ENCODE measurements at regions not wholly inside any gene's neighbourhood (a gene's known extent, or its start where the extent isn't known, plus 50 kb on each side); places are given as distances from the start of the nearest gene placed in this dataset.

GRCh38 chr9:29656641-29657406 is 2083.5 kb upstream of the C9orf72 start:
- no peak for DNase-seq

- DNase-seq: no peak
These were observed 2084.5 kb upstream of the C9orf72 start for GRCh38 chr9:29657821-29658220.

GRCh38 chr9:29659014-29659413 is 2085.7 kb upstream of the C9orf72 start:
- DNase-seq: no peak

GRCh38 chr9:29659736-29660135 is 2086.5 kb upstream of the C9orf72 start:
- DNase-seq: no peak

GRCh38 chr9:29668732-29669131 is 2095.5 kb upstream of the C9orf72 start:
- DNase-seq: no peak

GRCh38 chr9:29669613-29670012 is 2096.3 kb upstream of the C9orf72 start:
- DNase-seq: no peak

GRCh38 chr9:29685531-29685930 is 2112.2 kb upstream of the C9orf72 start:
- DNase-seq: no peak

- no peak for DNase-seq
These were observed 2117.9 kb upstream of the C9orf72 start for GRCh38 chr9:29691145-29691544.

- DNase-seq: peak in 1 of 2 donors; percentile 18
These were observed 2118.6 kb upstream of the C9orf72 start for GRCh38 chr9:29691758-29692407.

GRCh38 chr9:29697011-29697410 is 2123.7 kb upstream of the C9orf72 start:
- no peak for DNase-seq

GRCh38 chr9:29701559-29701958 is 2128.3 kb upstream of the C9orf72 start:
- no peak for DNase-seq

GRCh38 chr9:29701971-29702370 is 2128.7 kb upstream of the C9orf72 start:
- DNase-seq: no peak

GRCh38 chr9:29714860-29715259 is 2141.6 kb upstream of the C9orf72 start:
- no peak for DNase-seq

- no peak for DNase-seq
These were observed 2144.3 kb upstream of the C9orf72 start for GRCh38 chr9:29717631-29718030.

- DNase-seq: no peak
These were observed 2156.9 kb upstream of the C9orf72 start for GRCh38 chr9:29730163-29730562.

GRCh38 chr9:29740518-29740917 is 2167.2 kb upstream of the C9orf72 start:
- no peak for DNase-seq

- no peak for DNase-seq
These were observed 2167.9 kb upstream of the C9orf72 start for GRCh38 chr9:29741169-29741568.

- no peak for DNase-seq
These were observed 2176.8 kb upstream of the C9orf72 start for GRCh38 chr9:29750062-29750461.

GRCh38 chr9:29751226-29751625 is 2177.9 kb upstream of the C9orf72 start:
- no peak for DNase-seq

- DNase-seq: no peak
These were observed 2180.4 kb upstream of the C9orf72 start for GRCh38 chr9:29753638-29754037.

- DNase-seq: no peak
These were observed 2195.7 kb upstream of the C9orf72 start for GRCh38 chr9:29769019-29769418.

- DNase-seq: peak in 1 of 2 donors; percentile 43
These were observed 2200.4 kb upstream of the C9orf72 start for GRCh38 chr9:29773676-29774075.

GRCh38 chr9:29775491-29775890 is 2202.2 kb upstream of the C9orf72 start:
- DNase-seq: no peak

- no peak for DNase-seq
These were observed 2205.1 kb upstream of the C9orf72 start for GRCh38 chr9:29778281-29778849.

Data from bone marrow (tissue), 2 donors.